Brain microvascular endothelial cell (primary cell): ENCODE measurements at regions not wholly inside any gene's neighbourhood (a gene's known extent, or its start where the extent isn't known, plus 50 kb on each side); places are given as distances from the start of the nearest gene placed in this dataset.
"Not testable (repeated sequence)": the region's sequence is repeated elsewhere in the genome, so short reads cannot be mapped to it uniquely, and the experiment has no call there.

Experiments
- DNase-seq: peaks from one replicate; pipeline ENCODE4 v3.0.0-alpha.2; 2020
- H3K27ac ChIP-seq: fragments of 250-450 bp; sonication (Bioruptor Pico); 2 replicates; pipeline ENCODE4 v1.5.1; 2020; ENCODE audit warnings: mild to moderate bottlenecking, moderate library complexity
- H3K27me3 ChIP-seq: fragments of 250-450 bp; sonication (Bioruptor Pico); replicated peaks from 2 replicates; pipeline ENCODE4 v1.5.1; 2020; ENCODE audit warnings: mild to moderate bottlenecking
- H3K36me3 ChIP-seq: fragments of 250-450 bp; sonication (Bioruptor Pico); replicated peaks from 2 replicates; pipeline ENCODE4 v1.5.1; 2020; ENCODE audit warnings: mild to moderate bottlenecking
- H3K4me3 ChIP-seq: 2 replicates; pipeline ENCODE4 v1.5.1; 2011; ENCODE audit warnings: low read depth, mild to moderate bottlenecking, control low read depth, low read length, moderate library complexity
- in situ Hi-C: cut with HindIII; loops from 2 replicates; pipeline ENCODE4 v1.10.0; 2017; ENCODE audit warnings: low sequenced_read_pairs, low pct_ligation_motif_present
- TF ChIP-seq, protein P1 (sequence below): IDR thresholded peaks from 2 replicates; pipeline ENCODE4 v1.5.1; 2011; ENCODE audit warnings: low read depth, mild to moderate bottlenecking, moderate library complexity, low read length, control low read depth, inconsistent platforms; ENCODE audit errors: missing control alignments

DNA sequence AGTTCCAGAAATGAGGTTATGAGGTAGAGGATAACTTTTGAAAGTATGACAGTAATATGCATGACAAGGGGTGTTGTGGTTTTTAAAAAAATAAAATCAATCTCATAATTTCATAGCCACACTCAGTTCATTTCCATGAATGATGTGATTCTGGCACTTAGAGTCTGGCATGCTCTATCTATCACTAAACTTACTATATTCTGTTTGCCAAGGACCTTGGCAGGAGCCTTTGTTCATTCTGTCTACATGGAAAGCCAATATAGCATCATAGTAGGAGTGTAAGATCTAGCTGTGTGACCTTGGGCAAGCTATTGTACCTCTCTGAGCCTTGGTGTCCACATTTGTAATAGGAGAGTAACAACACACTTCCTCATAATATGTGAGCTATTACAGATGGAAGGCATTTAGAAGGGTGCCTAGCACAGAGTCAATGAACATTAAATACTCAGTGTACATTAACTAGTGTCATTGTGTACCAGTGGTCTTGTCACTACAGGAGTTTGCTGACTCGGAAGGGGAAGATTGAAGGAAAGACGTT is 507.6 kb downstream of the SOX6 start:
- TF ChIP-seq, protein P1, sequence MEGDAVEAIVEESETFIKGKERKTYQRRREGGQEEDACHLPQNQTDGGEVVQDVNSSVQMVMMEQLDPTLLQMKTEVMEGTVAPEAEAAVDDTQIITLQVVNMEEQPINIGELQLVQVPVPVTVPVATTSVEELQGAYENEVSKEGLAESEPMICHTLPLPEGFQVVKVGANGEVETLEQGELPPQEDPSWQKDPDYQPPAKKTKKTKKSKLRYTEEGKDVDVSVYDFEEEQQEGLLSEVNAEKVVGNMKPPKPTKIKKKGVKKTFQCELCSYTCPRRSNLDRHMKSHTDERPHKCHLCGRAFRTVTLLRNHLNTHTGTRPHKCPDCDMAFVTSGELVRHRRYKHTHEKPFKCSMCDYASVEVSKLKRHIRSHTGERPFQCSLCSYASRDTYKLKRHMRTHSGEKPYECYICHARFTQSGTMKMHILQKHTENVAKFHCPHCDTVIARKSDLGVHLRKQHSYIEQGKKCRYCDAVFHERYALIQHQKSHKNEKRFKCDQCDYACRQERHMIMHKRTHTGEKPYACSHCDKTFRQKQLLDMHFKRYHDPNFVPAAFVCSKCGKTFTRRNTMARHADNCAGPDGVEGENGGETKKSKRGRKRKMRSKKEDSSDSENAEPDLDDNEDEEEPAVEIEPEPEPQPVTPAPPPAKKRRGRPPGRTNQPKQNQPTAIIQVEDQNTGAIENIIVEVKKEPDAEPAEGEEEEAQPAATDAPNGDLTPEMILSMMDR: no peak
- Histone ChIP-seq H3K36me3 (no peaks in the 10 kb centered on the region), H3K4me3 (no peak overlapping the region), H3K27ac (no peak overlapping the region), H3K27me3 (no peaks in the 10 kb centered on the region)
- in situ Hi-C loops: no loop called here
- no peak for DNase-seq

GRCh38 chr11:15849257-15849656 is 507.1 kb downstream of the SOX6 start:
- Histone ChIP-seq H3K4me3 (no peak overlapping the region), H3K36me3 (no peaks in the 10 kb centered on the region), H3K27me3 (peaks cover 2% of the 10 kb centered on the region), H3K27ac (no peak overlapping the region)
- in situ Hi-C loops: no loop called here
- TF ChIP-seq, protein P1: no peak
- no peak for DNase-seq

DNA sequence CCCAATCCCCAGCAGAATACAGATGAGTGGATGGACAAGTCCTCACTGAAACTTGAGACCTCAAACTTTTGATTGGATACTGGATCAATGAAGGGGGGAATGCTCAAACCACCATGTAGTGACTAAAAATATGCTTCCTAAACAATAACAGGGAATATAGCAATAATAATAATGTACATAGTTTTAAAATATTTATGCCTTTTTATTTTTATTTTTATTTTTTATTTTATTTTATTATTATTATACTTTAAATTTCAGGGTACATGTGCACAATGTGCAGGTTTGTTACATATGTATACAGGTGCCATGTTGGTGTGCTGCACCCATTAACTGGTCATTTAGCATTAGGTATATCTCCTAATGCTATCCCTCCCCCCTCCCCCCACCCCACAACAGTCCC is 506.0 kb downstream of the SOX6 start:
- H3K27ac ChIP-seq, H3K4me3 ChIP-seq, H3K36me3 ChIP-seq, H3K27me3 ChIP-seq, in situ Hi-C loops, DNase-seq: not testable (repeated sequence)

GRCh38 chr11:15851051-15851498 is 505.3 kb downstream of the SOX6 start:
- peaks cover 2% of the 10 kb centered on the region for H3K27me3 ChIP-seq
- H3K27ac ChIP-seq: no peak overlapping the region
- in situ Hi-C loops: no loop called here
- no peak overlapping the region for H3K4me3 ChIP-seq
- DNase-seq: no peak
- no peaks in the 10 kb centered on the region for H3K36me3 ChIP-seq
- TF ChIP-seq, protein P1: no peak

GRCh38 chr11:15852179-15852578 is 504.2 kb downstream of the SOX6 start:
- H3K4me3 ChIP-seq: no peak overlapping the region
- DNase-seq: peak; percentile 27
- H3K36me3 ChIP-seq: no peaks in the 10 kb centered on the region
- TF ChIP-seq, protein P1: peak; percentile 70
- H3K27ac ChIP-seq: no peak overlapping the region
- in situ Hi-C loops: no loop called here
- peaks cover 2% of the 10 kb centered on the region for H3K27me3 ChIP-seq

GRCh38 chr11:15854245-15854644 is 502.1 kb downstream of the SOX6 start:
- in situ Hi-C loops: no loop called here
- Histone ChIP-seq H3K27me3 (peaks cover 2% of the 10 kb centered on the region), H3K36me3 (no peaks in the 10 kb centered on the region), H3K4me3 (no peak overlapping the region), H3K27ac (no peak overlapping the region)
- TF ChIP-seq, protein P1: no peak
- no peak for DNase-seq
